GM21619 (cell line): ENCODE measurements at regions not wholly inside any gene's neighbourhood (a gene's known extent, or its start where the extent isn't known, plus 50 kb on each side); places are given as distances from the start of the nearest gene placed in this dataset.

Experiments used
- ATAC-seq: cut with Tn5 transposase; IDR thresholded peaks from one replicate; pipeline ENCODE4 v1.9.1; 2021; ENCODE audit not compliant: unreplicated experiment

- no peak for ATAC-seq
Measured at GRCh38 chr7:23972057-23972456, 262.0 kb downstream of the STK31 start.

GRCh38 chr7:23973264-23973663 lies 263.2 kb downstream of the STK31 start:
- no peak for ATAC-seq

DNA sequence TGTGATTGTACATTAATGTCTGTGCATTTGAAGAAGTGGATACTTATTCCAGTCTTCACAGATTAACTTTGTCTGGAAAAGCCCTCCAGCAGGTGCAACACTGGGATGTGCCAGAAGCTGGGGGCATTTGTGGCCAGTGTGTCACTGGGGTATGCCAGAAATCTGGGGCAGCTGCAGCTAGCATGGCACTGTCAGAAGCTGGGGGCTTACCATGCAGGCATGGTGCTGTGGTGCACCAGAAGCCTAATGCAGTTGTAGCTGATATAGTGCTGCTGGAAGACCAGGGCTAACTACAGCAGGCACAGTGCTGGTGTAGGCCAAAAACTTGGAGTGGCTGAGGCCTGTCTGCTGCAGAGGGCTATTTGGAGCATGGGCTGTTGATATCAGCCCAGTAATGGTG lies 270.1 kb downstream of the STK31 start:
- no peak for ATAC-seq

GRCh38 chr7:23981314-23981713 lies 271.3 kb downstream of the STK31 start:
- no peak for ATAC-seq

DNA sequence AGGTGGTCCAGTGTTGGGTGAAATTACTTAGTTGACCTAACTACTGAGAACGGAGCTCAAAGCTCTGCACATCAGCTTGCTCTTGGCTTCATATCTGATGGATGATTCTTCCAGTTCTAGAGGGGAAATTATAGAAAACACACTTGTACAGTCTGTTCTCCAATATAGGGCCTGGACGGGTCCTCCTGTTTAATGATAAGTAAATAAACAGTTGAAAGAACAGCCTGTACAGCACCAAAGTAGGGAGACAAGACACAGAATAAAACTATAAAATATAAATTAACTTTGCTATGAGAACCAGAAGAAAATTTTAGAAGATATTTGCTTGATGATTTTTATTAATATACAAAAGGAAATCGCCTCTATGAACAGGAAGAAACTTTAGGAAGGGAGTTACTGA lies 271.7 kb downstream of the STK31 start:
- no peak for ATAC-seq

GRCh38 chr7:24005517-24005916 lies 278.5 kb upstream of the NPY start:
- ATAC-seq, result no peak

- ATAC-seq, result no peak
Measured at GRCh38 chr7:24010495-24010894, 273.5 kb upstream of the NPY start.

- no peak for ATAC-seq
Measured at GRCh38 chr7:24017519-24017918, 266.5 kb upstream of the NPY start.

DNA sequence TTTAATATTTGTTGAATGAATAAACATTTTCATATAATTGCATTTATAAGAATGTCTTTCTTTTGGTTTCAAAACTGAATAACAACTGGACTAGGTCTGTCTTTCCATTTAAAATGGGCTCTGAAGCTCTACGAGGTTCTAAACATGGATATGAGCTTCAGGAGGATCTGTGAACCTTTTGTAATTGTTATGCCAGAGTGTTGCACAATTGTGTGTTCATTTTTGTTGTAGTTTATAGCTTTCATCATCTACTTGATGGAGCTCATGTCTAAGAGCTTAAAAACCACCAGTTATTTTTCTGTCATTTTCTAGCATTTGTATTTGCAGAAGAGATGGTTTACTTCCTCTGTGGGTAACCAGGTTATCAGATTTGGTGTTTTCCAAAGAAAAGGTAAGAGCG lies 265.7 kb upstream of the NPY start:
- no peak for ATAC-seq

- ATAC-seq, result no peak
Measured at GRCh38 chr7:24019841-24020240, 264.1 kb upstream of the NPY start.

- peak; percentile 58 for ATAC-seq
Measured at GRCh38 chr7:24024276-24025068, 259.5 kb upstream of the NPY start.

DNA sequence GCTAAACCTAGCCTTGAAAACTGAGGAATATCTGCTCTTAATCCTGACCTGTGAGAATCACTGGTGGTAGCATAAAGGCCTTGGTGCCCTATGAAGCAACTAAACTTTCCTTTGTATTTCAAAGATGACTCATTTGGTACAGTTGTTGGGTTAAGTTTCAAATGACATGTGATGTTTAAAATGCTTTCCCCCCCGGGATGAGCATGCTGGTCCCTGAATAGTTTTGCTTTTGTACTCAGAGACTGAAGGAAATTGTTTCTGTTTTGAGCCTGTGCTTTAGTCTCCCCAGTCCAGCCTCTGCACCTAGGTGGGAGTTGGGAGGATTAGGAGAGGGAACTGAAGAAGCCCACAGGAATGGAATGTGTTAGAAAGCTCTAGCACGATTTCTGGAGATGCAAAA lies 258.9 kb upstream of the NPY start:
- peak; percentile 58 for ATAC-seq

GRCh38 chr7:24025765-24026164 lies 258.2 kb upstream of the NPY start:
- ATAC-seq, result no peak

GRCh38 chr7:24026351-24026750 lies 257.6 kb upstream of the NPY start:
- ATAC-seq, result no peak

- ATAC-seq, result no peak
Measured at GRCh38 chr7:24029068-24029467, 254.9 kb upstream of the NPY start.

DNA sequence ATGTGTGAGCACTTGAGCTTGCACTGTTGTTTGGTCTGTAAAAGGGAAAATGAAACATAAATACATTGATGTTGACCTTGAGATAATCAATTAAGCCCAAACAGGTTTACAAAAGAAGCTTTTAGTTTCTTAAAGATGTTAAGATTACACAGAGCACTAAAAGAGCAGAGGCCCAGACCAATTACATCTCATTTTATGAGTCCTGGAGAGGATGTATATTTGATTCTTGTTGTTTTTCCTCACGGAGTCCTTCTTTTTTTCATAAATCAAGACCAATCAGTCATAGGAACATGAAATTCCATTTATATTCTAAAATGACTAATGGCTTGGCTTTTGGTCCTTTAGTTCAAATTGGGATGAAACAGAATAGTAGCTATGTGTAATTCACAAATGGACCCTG lies 249.7 kb upstream of the NPY start:
- no peak for ATAC-seq

DNA sequence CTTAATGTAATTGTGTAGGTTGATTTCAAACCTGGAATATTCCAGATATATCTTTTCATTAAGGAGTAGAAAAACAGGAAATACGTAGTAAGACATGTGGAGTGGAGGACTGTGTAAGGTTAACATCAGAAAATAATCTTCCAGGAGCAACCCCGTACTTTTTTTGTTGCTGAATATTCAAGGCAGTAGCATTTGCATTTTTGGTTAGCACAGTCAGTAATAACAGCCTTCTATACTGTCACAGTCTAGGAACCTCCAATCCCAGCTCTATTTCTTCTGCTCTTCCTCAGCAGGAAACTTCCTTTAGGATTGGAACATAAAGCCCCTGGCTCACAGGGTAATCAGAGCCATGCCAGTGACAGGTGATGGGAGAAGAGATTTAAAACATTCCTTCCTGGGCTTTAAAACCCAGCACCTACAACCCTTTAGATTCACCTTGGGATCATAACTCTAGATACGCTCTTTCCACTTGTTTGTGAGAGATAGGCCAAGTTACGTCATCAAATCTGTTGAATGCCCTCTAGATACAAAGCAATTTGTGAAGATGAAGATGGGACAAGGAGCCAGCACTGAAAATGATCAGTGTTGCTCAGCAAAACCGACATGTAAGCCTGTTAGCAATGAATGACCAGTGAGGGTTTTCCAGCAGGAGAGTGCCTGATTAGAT lies 248.5 kb upstream of the NPY start:
- no peak for ATAC-seq

GRCh38 chr7:24036033-24036412 lies 248.0 kb upstream of the NPY start:
- ATAC-seq, result no peak

GRCh38 chr7:24038993-24039392 lies 245.0 kb upstream of the NPY start:
- ATAC-seq, result no peak

DNA sequence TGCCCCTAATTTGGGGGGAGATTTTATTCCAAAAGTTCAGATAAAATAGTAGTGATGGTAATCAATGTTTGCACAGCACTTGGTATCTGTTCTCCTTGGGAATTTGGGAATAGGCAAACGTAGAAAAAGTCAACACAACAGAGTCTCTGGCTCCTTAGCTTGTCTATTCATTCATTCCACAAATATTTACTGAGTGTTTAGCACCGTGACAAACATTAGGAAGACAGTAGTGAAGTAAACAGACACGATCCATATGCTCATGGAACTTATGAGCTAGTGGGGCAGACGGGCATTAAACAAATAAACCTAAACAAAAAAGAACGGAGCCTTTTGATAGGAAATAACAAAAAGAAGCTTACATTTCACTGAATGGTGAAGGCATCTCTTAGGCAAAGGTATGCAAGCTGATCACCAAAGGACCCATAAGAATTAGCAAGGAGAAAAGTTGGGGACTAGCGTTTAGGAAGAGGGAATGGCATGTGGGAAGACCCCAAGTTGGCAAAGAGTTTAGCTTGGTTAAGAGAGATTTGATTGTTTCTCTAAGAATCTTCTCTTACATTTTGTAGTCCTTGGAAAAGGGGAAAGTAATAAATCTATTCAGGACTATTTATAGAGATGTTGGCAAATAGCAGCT lies 243.9 kb upstream of the NPY start:
- no peak for ATAC-seq

DNA sequence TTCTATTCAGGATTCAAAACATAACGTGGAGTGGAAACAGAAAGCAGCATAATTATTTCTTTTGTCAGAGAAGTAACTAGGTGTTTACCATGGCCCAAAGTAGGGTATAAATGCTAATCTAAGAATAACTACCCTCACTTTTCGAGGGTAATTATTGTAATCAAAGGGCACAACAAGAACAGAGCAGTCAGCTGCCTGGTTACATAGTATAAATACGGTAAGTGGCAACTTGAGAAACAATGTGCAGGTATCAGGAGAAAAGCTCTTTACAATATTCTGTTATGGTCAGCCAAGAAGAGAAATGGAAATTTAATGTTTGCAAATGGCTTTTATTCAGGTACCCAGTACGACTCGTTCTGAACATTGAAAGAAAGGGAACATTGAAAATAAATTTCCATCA lies 242.0 kb upstream of the NPY start:
- no peak for ATAC-seq

- ATAC-seq, result no peak
Measured at GRCh38 chr7:24049296-24049695, 234.7 kb upstream of the NPY start.
